Natural killer cell (primary cell): ENCODE measurements at regions not wholly inside any gene's neighbourhood (a gene's known extent, or its start where the extent isn't known, plus 50 kb on each side); places are given as distances from the start of the nearest gene placed in this dataset.

Experiments used
- ATAC-seq, 3 donors: fragments of 150-1000 bp in 2 of 3; fragments of 200-7000 bp in 1 of 3; cut with Tn5 transposase; 1 replicate in 1 of 3; 2 replicates in 2 of 3; pipeline ENCODE4 v1.10.0; 2021; ENCODE audit warnings: mild to moderate bottlenecking in 2 of 3, moderate library complexity in 2 of 3
- DNase-seq, 2 donors: peaks; one replicate each; pipeline versions ENCODE4 v3.0.0 to v3.0.0-alpha.2; 2013 to 2021; ENCODE audit warnings: mixed read lengths in 1 of 2
- H3K27ac ChIP-seq: one replicate; pipeline ENCODE4 v1.5.1; 2013; ENCODE audit warnings: mild to moderate bottlenecking, low read length
- H3K27me3 ChIP-seq: one replicate; pipeline ENCODE4 v1.6.1; 2013; ENCODE audit warnings: low read length; ENCODE audit not compliant: control insufficient read depth, insufficient read depth
- H3K36me3 ChIP-seq: one replicate; pipeline ENCODE4 v1.6.1; 2013; ENCODE audit warnings: low read length; ENCODE audit not compliant: control insufficient read depth, insufficient read depth
- H3K4me1 ChIP-seq: one replicate; pipeline ENCODE4 v1.6.1; 2013; ENCODE audit warnings: low read length; ENCODE audit not compliant: control insufficient read depth, insufficient read depth
- H3K4me3 ChIP-seq: one replicate; pipeline ENCODE4 v1.5.1; 2013; ENCODE audit warnings: low read length
- H3K9me3 ChIP-seq: one replicate; pipeline ENCODE4 v1.6.1; 2013; ENCODE audit warnings: low read length; ENCODE audit not compliant: control insufficient read depth, insufficient read depth
- H3K27ac Mint-ChIP-seq, 2 donors: one replicate each; pipeline ENCODE4 v1.8.0; 2022; ENCODE audit warnings: mild to moderate bottlenecking in 2 of 2, mixed read lengths in 2 of 2, moderate library complexity in 1 of 2
- H3K27me3 Mint-ChIP-seq, 2 donors: one replicate each; pipeline ENCODE4 v1.8.0; 2022; ENCODE audit warnings: low read depth in 2 of 2, mixed read lengths in 2 of 2
- H3K36me3 Mint-ChIP-seq: one replicate; pipeline ENCODE4 v1.8.0; 2022; ENCODE audit warnings: mixed read lengths
- H3K4me1 Mint-ChIP-seq, 2 donors: one replicate each; pipeline ENCODE4 v1.8.0; 2022; ENCODE audit warnings: mixed read lengths in 2 of 2
- H3K4me3 Mint-ChIP-seq: one replicate; pipeline ENCODE4 v1.8.0; 2022; ENCODE audit warnings: mild to moderate bottlenecking, moderate library complexity, mixed read lengths
- H3K9me3 Mint-ChIP-seq, 2 donors: one replicate each; pipeline ENCODE4 v1.8.0; 2022; ENCODE audit warnings: mixed read lengths in 2 of 2
- WGBS: methylation state at CpG from one replicate; pipeline ENCODE4 v1.1.7; 2013; ENCODE audit warnings: missing lambda C conversion rate; ENCODE audit not compliant: insufficient coverage; 5-methylcytosine and 5-hydroxymethylcytosine counted together
- intact Hi-C: fragments of 100-400 bp; cut with micrococcal nuclease; formaldehyde crosslinking; loops from one replicate; pipeline ENCODE4 v1.14.2; 2022
- TF ChIP-seq, protein P1 (sequence below): fragments of 200-600 bp; IDR thresholded peaks from one replicate; pipeline ENCODE4 v1.8.0; 2022; ENCODE audit warnings: antibody characterized with exemption

DNA sequence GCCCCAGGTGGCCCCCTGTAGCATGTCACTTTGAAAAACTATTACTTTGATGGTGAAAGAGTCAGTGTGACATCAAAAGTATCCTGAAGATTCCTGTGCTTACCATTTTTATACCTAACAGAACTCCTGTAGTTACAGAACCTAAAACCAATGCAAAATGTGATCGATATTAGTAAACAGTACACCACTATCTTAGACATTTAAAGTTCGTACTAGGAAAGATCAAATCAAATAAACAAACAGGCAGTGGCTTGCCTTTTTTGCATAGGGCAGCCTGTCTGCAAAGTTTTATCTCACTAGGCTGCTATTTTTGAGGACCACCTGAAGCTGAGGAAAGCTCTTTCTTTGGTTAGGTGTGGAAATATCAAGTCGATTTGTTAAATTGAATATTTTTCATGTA, 944.0 kb upstream of the CITED2 start:
- H3K9me3 ChIP-seq: no peaks in the 10 kb centered on the region
- no peaks in the 10 kb centered on the region for H3K4me1 ChIP-seq
- no peak for DNase-seq
- no peaks in the 10 kb centered on the region for H3K27me3 ChIP-seq
- intact Hi-C loops: no loop called here
- H3K36me3 Mint-ChIP-seq: no peaks in the 10 kb centered on the region
- H3K4me3 Mint-ChIP-seq: no peak overlapping the region
- H3K27ac Mint-ChIP-seq: no peak overlapping the region
- TF ChIP-seq, protein P1, sequence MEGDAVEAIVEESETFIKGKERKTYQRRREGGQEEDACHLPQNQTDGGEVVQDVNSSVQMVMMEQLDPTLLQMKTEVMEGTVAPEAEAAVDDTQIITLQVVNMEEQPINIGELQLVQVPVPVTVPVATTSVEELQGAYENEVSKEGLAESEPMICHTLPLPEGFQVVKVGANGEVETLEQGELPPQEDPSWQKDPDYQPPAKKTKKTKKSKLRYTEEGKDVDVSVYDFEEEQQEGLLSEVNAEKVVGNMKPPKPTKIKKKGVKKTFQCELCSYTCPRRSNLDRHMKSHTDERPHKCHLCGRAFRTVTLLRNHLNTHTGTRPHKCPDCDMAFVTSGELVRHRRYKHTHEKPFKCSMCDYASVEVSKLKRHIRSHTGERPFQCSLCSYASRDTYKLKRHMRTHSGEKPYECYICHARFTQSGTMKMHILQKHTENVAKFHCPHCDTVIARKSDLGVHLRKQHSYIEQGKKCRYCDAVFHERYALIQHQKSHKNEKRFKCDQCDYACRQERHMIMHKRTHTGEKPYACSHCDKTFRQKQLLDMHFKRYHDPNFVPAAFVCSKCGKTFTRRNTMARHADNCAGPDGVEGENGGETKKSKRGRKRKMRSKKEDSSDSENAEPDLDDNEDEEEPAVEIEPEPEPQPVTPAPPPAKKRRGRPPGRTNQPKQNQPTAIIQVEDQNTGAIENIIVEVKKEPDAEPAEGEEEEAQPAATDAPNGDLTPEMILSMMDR: no peak
- ATAC-seq: no peak
- H3K27me3 Mint-ChIP-seq: no peaks in the 10 kb centered on the region
- no peaks in the 10 kb centered on the region for H3K36me3 ChIP-seq
- no peaks in the 10 kb centered on the region for H3K4me1 Mint-ChIP-seq
- WGBS: 82% methylated on average over 2 of the region's 3 CpGs
- no peak overlapping the region for H3K27ac ChIP-seq
- peaks cover 2 to 3% of the 10 kb centered on the region in 2 donors for H3K9me3 Mint-ChIP-seq
- no peak overlapping the region for H3K4me3 ChIP-seq

DNA sequence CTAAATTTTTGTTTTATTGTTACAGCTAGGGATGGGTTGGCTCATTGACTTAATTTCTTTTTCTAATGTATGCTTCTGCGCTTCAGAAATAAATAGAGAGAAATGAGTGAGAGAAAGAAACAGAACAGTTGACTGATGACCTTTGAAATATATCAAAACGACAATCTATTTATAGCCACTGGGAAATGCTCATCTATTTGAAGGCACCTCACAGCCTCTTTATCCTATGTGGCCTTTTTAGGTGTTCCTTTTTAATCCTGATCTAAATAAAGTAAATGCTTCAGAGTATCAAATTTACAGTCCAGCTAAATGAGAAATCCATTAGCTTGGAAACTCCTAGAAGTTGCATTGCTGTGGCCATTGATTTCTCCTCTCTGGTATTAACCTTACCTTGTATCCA, 943.5 kb upstream of the CITED2 start:
- Histone ChIP-seq H3K9me3 (no peaks in the 10 kb centered on the region), H3K27me3 (no peaks in the 10 kb centered on the region), H3K4me1 (no peaks in the 10 kb centered on the region), H3K27ac (no peak overlapping the region), H3K36me3 (no peaks in the 10 kb centered on the region), H3K4me3 (no peak overlapping the region)
- H3K36me3 Mint-ChIP-seq: no peaks in the 10 kb centered on the region
- no peaks in the 10 kb centered on the region for H3K27me3 Mint-ChIP-seq
- no peak for ATAC-seq
- no peak overlapping the region for H3K4me3 Mint-ChIP-seq
- intact Hi-C loops: no loop called here
- WGBS: 92% methylated on average over 2 of the region's 2 CpGs
- TF ChIP-seq, protein P1: no peak
- no peak for DNase-seq
- H3K9me3 Mint-ChIP-seq: peaks cover 3% of the 10 kb centered on the region in 2 donors
- no peak overlapping the region for H3K27ac Mint-ChIP-seq
- no peaks in the 10 kb centered on the region for H3K4me1 Mint-ChIP-seq

DNA sequence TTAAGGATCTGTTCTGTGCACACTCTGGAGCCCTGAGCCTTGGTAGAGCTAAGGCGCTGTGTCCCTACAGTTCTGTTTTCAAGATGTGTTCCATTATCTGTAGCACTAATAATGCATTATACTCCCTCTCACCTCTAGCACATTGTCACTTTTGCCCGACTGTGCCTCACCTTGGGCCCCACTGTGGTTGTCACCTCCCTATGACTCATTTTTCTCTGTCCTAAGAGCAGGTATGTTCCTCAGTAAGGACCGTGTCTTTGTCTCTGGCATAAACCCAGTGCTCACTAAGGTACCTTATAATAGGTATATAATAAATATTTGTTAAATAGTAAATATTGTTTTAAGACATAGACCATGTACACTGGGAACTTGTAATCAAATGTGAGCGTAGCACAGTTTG, 942.5 kb upstream of the CITED2 start:
- DNase-seq: no peak
- Mint-ChIP-seq H3K36me3 (no peaks in the 10 kb centered on the region), H3K27ac (no peak overlapping the region), H3K4me1 (no peaks in the 10 kb centered on the region), H3K9me3 (peaks cover 3% of the 10 kb centered on the region in 2 donors), H3K4me3 (no peak overlapping the region), H3K27me3 (no peaks in the 10 kb centered on the region)
- no peaks in the 10 kb centered on the region for H3K27me3 ChIP-seq
- TF ChIP-seq, protein P1: no peak
- no peak for ATAC-seq
- no peaks in the 10 kb centered on the region for H3K9me3 ChIP-seq
- H3K4me3 ChIP-seq: no peak overlapping the region
- H3K36me3 ChIP-seq: no peaks in the 10 kb centered on the region
- intact Hi-C loops: no loop called here
- no peaks in the 10 kb centered on the region for H3K4me1 ChIP-seq
- WGBS: 64% methylated on average over 2 of the region's 4 CpGs
- no peak overlapping the region for H3K27ac ChIP-seq

DNA sequence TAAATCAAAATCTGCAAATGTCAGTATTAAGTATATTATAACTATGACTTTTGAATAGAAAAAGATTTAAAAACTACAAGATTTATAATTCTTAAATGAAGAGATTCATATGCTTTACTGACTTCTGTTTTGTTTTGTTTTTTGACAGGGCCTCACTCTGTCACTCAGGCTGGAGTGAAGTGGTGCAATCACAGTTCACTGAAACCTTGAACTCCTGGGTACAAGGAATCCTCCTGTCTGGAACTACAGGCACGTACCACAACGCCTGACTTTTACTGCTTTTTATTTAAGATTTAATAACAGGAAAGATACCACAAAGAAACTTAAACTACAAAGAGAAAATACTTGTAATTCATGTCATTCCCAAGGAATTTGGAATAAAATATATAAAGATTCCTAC, 940.2 kb upstream of the CITED2 start:
- H3K9me3 ChIP-seq: no peaks in the 10 kb centered on the region
- H3K4me1 Mint-ChIP-seq: no peaks in the 10 kb centered on the region
- no peaks in the 10 kb centered on the region for H3K36me3 ChIP-seq
- H3K27me3 Mint-ChIP-seq: no peaks in the 10 kb centered on the region
- ATAC-seq (no peak), DNase-seq (no peak)
- intact Hi-C loops: no loop called here
- H3K4me1 ChIP-seq: no peaks in the 10 kb centered on the region
- no peak overlapping the region for H3K4me3 Mint-ChIP-seq
- H3K27ac Mint-ChIP-seq: no peak overlapping the region
- H3K4me3 ChIP-seq: no peak overlapping the region
- H3K27me3 ChIP-seq: no peaks in the 10 kb centered on the region
- TF ChIP-seq, protein P1: no peak
- peaks cover 3% of the 10 kb centered on the region in 2 donors for H3K9me3 Mint-ChIP-seq
- no peaks in the 10 kb centered on the region for H3K36me3 Mint-ChIP-seq
- 91% methylated on average over 2 of the region's 2 CpGs for WGBS
- no peak overlapping the region for H3K27ac ChIP-seq
